HepG2 (cell line): ENCODE measurements at regions not wholly inside any gene's neighbourhood (a gene's known extent, or its start where the extent isn't known, plus 50 kb on each side); places are given as distances from the start of the nearest gene placed in this dataset.

Experiments
- ELF4 ChIP-seq: sonication (generic); formaldehyde crosslinking; IDR thresholded peaks from 2 replicates; pipeline ENCODE4 v1.5.0; 2020; ENCODE audit warnings: missing genetic modification reagents, mild to moderate bottlenecking, moderate library complexity, borderline replicate concordance
- PAWR ChIP-seq: sonication (generic); formaldehyde crosslinking; IDR thresholded peaks from 2 replicates; pipeline ENCODE4 v1.4.0; 2020; ENCODE audit warnings: missing genetic modification reagents, mild to moderate bottlenecking, borderline replicate concordance
- SRSF9 ChIP-seq: fragments of 200-400 bp; formaldehyde crosslinking; IDR thresholded peaks from 2 replicates; pipeline ENCODE4 v1.6.1; 2018; ENCODE audit warnings: borderline replicate concordance, mild to moderate bottlenecking, low read depth, low read length; ENCODE audit not compliant: insufficient read depth, poor library complexity, severe bottlenecking
- ZKSCAN1 ChIP-seq: fragments of 150-350 bp; IDR thresholded peaks from 2 replicates; pipeline ENCODE4 v1.6.1; 2014; ENCODE audit warnings: low read length
- ZNF264 ChIP-seq: sonication (generic); formaldehyde crosslinking; IDR thresholded peaks from 2 replicates; pipeline ENCODE4 v1.4.0; 2020; ENCODE audit warnings: missing genetic modification reagents
- TF ChIP-seq, protein P1 (sequence below): sonication (generic); formaldehyde crosslinking; IDR thresholded peaks from 2 replicates; pipeline ENCODE4 v1.4.0; 2020; ENCODE audit warnings: mild to moderate bottlenecking, missing genetic modification reagents
- TF ChIP-seq, protein P2 (sequence below): fragments of 450-650 bp; IDR thresholded peaks from 2 replicates; pipeline ENCODE4 v1.6.1; 2017

DNA sequence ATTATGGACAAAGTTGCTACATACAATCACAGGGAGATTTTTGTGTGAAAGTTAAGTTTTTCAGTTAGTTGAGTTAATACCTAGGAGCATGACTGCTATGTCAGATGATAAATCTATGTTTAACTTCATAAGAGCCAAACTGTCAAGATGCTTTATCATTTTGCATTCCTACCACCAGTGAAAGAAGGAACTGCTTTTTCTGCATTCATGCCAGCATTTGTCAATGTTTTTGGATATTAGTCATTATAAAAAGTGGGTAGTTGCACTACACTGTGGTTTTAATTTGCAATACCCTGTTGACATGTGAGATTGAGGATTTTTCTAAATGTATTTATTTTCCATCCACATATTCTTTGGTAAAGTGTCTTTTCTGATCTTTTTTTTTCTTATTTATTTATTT is 434.0 kb upstream of the MON1B start:
- TF ChIP-seq ZKSCAN1, result no peak
- no peak for TF ChIP-seq SRSF9
- TF ChIP-seq, protein P1, sequence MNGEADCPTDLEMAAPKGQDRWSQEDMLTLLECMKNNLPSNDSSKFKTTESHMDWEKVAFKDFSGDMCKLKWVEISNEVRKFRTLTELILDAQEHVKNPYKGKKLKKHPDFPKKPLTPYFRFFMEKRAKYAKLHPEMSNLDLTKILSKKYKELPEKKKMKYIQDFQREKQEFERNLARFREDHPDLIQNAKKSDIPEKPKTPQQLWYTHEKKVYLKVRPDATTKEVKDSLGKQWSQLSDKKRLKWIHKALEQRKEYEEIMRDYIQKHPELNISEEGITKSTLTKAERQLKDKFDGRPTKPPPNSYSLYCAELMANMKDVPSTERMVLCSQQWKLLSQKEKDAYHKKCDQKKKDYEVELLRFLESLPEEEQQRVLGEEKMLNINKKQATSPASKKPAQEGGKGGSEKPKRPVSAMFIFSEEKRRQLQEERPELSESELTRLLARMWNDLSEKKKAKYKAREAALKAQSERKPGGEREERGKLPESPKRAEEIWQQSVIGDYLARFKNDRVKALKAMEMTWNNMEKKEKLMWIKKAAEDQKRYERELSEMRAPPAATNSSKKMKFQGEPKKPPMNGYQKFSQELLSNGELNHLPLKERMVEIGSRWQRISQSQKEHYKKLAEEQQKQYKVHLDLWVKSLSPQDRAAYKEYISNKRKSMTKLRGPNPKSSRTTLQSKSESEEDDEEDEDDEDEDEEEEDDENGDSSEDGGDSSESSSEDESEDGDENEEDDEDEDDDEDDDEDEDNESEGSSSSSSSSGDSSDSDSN (CRISPR knock-in tag), result no peak
- TF ChIP-seq PAWR (CRISPR knock-in tag), result no peak
- no peak for TF ChIP-seq ELF4
- TF ChIP-seq, protein P2, sequence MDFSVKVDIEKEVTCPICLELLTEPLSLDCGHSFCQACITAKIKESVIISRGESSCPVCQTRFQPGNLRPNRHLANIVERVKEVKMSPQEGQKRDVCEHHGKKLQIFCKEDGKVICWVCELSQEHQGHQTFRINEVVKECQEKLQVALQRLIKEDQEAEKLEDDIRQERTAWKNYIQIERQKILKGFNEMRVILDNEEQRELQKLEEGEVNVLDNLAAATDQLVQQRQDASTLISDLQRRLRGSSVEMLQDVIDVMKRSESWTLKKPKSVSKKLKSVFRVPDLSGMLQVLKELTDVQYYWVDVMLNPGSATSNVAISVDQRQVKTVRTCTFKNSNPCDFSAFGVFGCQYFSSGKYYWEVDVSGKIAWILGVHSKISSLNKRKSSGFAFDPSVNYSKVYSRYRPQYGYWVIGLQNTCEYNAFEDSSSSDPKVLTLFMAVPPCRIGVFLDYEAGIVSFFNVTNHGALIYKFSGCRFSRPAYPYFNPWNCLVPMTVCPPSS, result no peak
- no peak for TF ChIP-seq ZNF264 (CRISPR knock-in tag)
